Activated gamma-delta T cell treated with Interleukin-2 at 50 U/mL for 16 hours (primary cell): ENCODE measurements at regions not wholly inside any gene's neighbourhood (a gene's known extent, or its start where the extent isn't known, plus 50 kb on each side); places are given as distances from the start of the nearest gene placed in this dataset.

Source experiments
- DNase-seq: peaks from one replicate; pipeline ENCODE4 v3.0.0-alpha.2; 2020

GRCh38 chr3:67765575-67765974, 111.2 kb upstream of the SUCLG2 start:
- DNase-seq, result no peak

- no peak for DNase-seq
These were observed 90.9 kb upstream of the SUCLG2 start for GRCh38 chr3:67745296-67745695.

GRCh38 chr3:67744699-67745098, 90.3 kb upstream of the SUCLG2 start:
- no peak for DNase-seq

DNA sequence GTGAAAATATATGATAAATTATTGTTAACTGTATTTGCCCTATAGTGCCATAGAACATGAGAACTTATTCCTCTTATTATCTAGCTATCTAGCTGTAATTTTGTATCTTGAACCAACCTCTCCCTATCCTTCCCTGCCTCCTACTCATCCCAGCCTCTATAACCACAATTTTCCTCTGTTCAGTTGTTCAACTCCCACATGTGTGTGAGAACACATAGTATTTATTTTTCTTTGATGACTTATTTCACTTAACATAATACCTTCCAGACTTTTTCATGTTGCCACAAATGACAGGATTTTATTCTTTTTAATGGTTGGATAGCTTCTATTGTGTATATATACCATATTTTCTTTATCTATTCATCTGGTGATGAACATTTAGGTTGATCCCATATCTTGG, 85.4 kb upstream of the SUCLG2 start:
- DNase-seq, result no peak

DNA sequence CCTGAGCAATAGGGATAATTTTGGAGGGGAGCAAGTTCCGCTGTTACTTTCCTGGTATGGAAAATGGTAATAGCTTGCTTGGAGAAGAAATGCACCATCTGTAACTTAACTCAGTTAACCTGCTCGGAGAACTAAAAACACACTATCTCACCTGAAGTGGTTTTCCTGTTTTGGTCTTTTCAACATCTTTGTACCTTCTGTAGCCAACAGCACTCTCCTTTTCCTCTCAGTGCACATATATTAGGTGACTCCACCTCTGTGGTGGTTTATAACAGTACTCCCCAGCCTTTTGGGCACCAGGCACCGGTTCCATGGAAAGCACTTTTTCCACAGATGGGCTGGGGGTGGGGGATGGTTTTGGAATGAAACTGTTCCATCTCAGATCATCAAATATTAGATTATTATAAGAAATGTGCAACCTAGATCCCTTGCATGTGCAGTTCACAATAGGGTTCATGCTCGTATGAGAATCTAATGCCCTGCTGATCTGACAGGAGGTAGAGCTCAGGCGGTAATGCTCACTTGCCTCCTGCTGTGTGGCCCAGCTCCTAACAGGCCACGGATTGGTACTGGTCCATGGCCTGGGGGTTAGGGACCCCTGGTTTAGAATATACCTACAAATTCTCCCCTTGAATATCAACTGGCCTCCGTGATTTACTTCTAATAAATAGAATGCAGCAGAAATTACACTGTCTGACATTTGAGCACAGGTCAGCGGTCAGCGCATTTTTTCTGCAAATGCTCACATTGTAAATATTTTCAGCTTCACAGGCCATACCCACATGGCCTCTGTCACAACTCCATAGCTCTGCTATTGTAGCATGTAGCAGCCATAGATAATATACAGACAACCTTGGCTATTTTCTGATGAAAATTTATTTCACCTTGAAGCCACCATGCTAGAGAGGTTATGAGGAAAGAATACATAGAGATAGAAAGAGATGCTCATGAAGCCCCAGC, 83.8 kb upstream of the SUCLG2 start:
- DNase-seq, result no peak

DNA sequence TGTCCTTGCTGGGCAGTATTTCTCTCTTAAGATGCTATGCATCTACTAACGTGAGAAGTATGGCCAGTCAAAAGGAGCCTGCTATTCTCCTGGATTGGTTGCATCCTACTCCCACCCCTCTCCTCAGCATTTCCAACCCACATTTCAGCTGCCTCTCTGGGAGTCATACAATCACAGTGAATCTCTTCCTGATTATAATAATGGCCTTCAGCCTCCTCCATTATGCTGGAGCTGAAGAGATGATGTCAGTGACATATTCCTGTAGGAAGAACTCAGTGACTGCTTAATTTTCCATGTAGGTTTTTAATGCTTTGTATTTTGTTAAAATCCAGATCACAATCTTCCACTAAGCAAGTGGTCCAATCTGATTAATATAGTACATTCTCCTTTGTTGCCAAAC, 82.7 kb upstream of the SUCLG2 start:
- no peak for DNase-seq

DNA sequence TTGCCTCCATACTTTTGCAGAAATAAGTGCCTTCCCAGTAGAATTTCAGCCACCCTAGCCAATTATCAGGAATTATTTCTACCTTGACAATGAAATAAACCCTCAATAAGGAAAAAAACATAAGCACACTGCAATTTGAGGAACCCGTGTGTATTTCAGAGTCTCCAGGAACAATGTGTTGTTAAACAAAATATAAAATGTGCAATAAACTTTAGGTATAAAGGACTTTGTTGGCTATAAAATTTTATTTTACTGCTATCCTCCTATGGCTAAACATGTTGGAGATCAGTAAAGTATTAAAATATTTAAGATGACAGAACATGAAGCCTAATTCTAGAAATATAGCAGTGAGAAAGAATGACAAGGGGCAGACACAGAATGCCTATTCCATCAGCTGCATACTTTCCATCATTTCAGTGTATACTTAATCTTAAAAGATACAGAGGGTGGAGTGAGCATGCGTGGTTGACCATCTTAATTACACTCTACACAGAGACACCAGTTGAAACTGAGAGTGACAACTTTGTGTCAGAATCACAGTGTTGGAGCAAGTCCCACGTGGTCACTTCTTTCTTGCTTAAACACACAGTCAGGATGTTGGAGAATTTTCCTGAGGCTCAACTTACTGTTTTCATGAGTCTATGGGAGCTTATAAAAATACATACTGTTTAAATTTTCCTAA, 79.0 kb upstream of the SUCLG2 start:
- no peak for DNase-seq

DNA sequence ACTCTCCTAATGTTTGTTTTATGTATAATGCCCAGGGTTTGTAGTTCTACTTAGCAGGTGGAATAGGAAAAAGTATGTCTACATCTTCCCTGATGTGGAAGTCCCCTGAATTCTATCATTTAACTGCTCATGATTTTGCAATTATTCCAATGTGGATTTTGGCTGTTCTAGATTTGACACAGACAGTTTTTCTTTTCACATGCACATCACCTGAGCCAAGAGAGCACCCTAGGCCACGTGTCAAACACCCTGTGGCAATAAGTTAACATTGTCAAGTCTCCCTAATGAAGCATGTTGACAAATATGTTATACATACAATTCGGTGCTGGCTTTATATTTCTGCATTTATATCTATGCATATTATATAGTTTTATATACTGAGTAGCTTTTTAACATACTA, 70.0 kb upstream of the SUCLG2 start:
- DNase-seq, result no peak

DNA sequence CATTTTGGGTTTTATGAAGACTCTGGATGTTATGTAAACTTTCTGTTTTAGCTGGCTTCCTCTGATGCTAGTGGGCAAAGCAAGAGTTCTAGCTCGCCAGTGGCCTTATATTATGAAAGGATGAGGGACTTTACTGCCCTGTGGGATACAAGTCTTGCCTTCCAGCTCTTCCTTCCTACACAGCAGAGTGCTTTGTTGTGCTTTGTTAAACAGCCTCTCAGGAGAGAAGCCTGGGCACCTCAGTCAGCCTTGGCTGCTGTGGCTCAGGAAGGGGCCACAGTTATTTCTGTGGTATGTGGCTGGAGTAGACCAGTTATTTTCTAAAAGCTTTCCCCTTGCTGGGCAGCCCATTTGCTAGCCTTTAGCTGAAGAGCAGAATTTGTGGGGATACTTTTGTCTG, 69.5 kb upstream of the SUCLG2 start:
- no peak for DNase-seq

DNA sequence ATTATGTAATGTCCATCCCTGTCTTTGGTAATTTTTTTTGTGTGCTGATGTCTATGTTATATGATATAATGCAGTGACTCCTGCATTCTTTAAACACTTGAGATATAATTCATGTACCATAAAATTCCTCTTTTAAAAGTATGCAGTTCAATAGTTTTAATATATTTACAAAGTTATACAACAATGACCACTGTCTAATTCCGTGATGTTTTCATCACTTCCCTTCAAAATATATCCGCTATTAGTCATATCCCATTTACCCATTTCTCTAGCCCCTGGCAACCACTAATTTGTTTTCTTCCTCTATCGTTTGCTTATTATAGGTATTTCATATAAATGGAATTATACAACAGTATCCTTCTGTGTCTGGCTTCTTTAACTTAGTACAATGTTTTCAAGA, 64.9 kb upstream of the SUCLG2 start:
- no peak for DNase-seq

DNA sequence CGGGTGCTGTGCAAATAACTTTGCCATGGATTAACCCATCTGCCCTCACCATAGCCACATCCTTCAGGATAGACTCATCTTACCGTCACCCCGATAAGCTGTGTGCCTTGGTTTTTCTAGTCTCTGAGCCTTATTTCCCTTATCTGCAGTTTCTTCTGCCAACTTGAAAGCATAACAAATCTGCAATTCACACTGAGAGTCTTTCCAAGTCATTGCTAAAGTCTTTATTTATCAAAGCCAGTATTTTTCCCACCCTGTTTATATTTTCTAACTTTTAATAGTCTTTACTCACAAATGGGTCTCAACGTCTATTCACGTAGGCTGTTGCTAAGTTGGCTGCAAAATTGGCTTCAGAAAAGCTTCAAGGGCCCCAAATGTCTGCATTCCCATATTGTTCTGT, 61.6 kb upstream of the SUCLG2 start:
- DNase-seq, result no peak

DNA sequence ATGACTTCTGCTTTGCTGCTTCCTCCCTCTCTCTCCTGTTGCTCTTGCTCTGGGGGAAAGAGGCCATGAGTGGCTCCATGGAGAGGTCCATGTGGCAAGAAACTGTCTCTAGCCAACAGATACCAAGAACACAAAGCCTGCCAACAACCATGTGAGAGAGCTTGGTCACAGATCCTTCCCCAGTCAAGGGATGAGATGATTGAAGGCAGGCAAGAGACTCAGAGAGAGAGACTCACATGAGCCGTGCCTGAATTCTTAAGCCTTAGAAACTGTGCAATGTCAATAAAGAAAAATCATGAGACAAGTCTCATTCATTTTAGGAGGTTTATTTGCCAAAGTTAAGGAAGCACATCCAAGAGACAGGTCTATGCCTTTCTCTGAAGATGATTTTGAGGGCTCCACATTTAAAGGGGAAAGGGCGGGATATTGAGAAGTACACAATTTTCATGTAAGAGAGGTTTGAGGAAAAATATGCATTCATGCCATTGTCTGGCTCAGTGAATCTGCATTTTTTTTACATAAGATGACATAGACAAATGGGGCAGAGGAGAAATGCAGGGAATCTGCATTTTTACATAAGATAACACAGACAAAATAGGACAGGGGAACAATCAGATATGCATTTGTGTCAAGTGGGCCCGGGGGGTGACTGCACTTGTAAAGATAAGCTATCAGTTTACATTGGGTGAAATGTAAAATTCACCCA, 59.5 kb upstream of the SUCLG2 start:
- no peak for DNase-seq

DNA sequence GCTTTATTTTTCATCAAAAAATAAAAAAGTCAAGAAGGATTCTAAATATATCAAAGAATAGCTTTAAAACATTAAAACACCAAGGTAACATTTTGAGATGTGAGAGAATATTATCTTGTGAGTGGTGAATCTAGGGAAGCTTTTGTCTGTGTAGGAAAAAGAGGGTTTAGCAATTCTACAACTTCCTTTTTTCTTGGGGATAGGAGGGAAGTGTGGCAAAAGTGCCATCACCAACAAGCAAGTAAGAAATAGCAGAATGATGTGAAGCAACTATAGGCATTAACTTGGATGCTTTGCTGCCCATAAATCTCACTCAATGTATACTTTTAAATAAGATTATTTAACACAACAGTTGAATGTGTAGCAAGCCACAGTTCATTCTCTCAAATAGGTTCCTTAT, 57.8 kb upstream of the SUCLG2 start:
- DNase-seq, result no peak

DNA sequence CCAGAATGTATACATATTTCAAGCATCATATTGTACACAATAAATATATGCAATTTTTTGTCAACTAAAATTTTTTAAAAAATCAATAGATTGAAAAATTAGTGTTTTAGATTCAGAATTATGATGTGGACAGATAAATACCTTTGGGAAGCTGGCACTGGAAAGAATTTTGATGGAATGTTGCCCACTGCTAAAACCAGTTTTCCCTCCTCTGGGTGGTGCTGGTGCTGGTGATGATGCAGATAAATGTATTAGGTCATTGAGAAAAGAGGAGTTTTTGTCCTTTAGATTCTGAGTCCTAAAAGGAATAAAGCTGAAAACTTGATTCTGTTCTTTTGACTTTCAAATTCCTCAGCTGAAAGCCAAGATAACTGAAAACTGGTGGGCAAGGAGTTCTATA, 56.0 kb upstream of the SUCLG2 start:
- no peak for DNase-seq

DNA sequence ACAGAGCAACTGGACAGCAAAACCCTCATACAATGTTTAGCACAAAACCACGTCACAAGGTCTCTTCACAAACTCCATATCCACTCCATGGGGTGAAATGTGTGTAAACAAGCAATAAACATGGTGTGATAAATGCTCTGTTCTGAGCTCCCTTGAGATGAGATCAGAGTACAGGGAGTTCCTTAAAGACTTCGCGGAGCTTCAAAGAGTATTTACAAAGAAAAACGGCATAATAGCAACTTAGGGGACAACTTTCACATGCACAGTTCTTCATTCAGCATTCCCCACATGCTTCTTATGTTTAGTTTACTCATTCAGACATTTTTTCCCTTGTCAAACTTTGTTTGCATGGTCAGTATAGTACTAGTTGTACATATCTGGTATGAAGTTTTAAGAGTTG, 52.5 kb upstream of the SUCLG2 start:
- no peak for DNase-seq

DNA sequence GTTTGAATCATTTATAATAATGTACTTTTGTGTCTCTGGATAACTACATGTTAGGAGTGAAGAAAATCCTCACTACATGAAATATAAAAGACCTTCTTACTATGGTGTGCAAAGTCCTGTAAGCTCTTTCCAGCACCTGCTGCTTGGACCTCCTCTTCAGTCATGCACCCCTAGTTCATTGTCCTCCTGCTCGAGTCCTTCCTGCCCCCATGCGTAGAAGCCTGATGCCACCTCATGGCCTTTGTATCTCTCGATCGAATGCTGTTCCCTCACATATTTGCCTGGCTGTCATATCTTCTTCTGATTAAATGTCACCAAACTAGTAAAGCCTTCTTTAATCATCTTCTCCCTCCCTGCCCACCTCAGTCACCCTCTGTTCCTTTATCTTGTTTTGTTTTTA, 49.9 kb upstream of the SUCLG2 start:
- DNase-seq, result no peak
